Activated naive CD8-positive, alpha-beta T cell treated with anti-CD3 and anti-CD28 coated beads, Interleukin-2, amount 50 U/mL, for 16 hours (primary cell): ENCODE measurements at regions not wholly inside any gene's neighbourhood (a gene's known extent, or its start where the extent isn't known, plus 50 kb on each side); places are given as distances from the start of the nearest gene placed in this dataset.
"Not testable (repeated sequence)": the region's sequence is repeated elsewhere in the genome, so short reads cannot be mapped to it uniquely, and the experiment has no call there.

Experiments used
- DNase-seq: peaks from one replicate; pipeline ENCODE4 v3.0.0-alpha.2; 2020; ENCODE audit warnings: low read depth, low spot score

GRCh38 chr1:146641534-146641933 lies 296.6 kb upstream of the NBPF12 start:
- DNase-seq: not testable (repeated sequence)

GRCh38 chr1:146640671-146641070 lies 297.5 kb upstream of the NBPF12 start:
- DNase-seq: not testable (repeated sequence)

- not testable (repeated sequence) for DNase-seq
Measured at GRCh38 chr1:146630302-146630701, 307.8 kb upstream of the NBPF12 start.

- DNase-seq: not testable (repeated sequence)
Measured at GRCh38 chr1:146618582-146618981, 319.5 kb upstream of the NBPF12 start.

GRCh38 chr1:146604681-146605080 lies 333.4 kb upstream of the NBPF12 start:
- DNase-seq: not testable (repeated sequence)

- not testable (repeated sequence) for DNase-seq
Measured at GRCh38 chr1:146600720-146601307, 337.3 kb upstream of the NBPF12 start.

- DNase-seq: not testable (repeated sequence)
Measured at GRCh38 chr1:146599906-146600305, 338.2 kb upstream of the NBPF12 start.

GRCh38 chr1:146581229-146581628 lies 352.4 kb upstream of the NOTCH2NLA start:
- DNase-seq: not testable (repeated sequence)

GRCh38 chr1:146567541-146567940 lies 338.7 kb upstream of the NOTCH2NLA start:
- not testable (repeated sequence) for DNase-seq

- not testable (repeated sequence) for DNase-seq
Measured at GRCh38 chr1:146558032-146558431, 329.2 kb upstream of the NOTCH2NLA start.

GRCh38 chr1:146556405-146556804 lies 327.6 kb upstream of the NOTCH2NLA start:
- DNase-seq: not testable (repeated sequence)

GRCh38 chr1:146552414-146552813 lies 323.6 kb upstream of the NOTCH2NLA start:
- DNase-seq: not testable (repeated sequence)

- not testable (repeated sequence) for DNase-seq
Measured at GRCh38 chr1:146548684-146549083, 319.9 kb upstream of the NOTCH2NLA start.

- DNase-seq: not testable (repeated sequence)
Measured at GRCh38 chr1:146546189-146546588, 317.4 kb upstream of the NOTCH2NLA start.

- DNase-seq: not testable (repeated sequence)
Measured at GRCh38 chr1:146537775-146538373, 309.1 kb upstream of the NOTCH2NLA start.

- not testable (repeated sequence) for DNase-seq
Measured at GRCh38 chr1:146536028-146536427, 307.2 kb upstream of the NOTCH2NLA start.

- DNase-seq: not testable (repeated sequence)
Measured at GRCh38 chr1:146535575-146535974, 306.8 kb upstream of the NOTCH2NLA start.

- not testable (repeated sequence) for DNase-seq
Measured at GRCh38 chr1:146530958-146531357, 302.1 kb upstream of the NOTCH2NLA start.

- not testable (repeated sequence) for DNase-seq
Measured at GRCh38 chr1:146522812-146523211, 294.0 kb upstream of the NOTCH2NLA start.

- DNase-seq: not testable (repeated sequence)
Measured at GRCh38 chr1:146522345-146522744, 293.5 kb upstream of the NOTCH2NLA start.

GRCh38 chr1:146521804-146522203 lies 293.0 kb upstream of the NOTCH2NLA start:
- DNase-seq: not testable (repeated sequence)

GRCh38 chr1:146513754-146514153 lies 284.9 kb upstream of the NOTCH2NLA start:
- not testable (repeated sequence) for DNase-seq
